HUES64 (cell line): ENCODE measurements at regions not wholly inside any gene's neighbourhood (a gene's known extent, or its start where the extent isn't known, plus 50 kb on each side); places are given as distances from the start of the nearest gene placed in this dataset.

Experiments
- H3K27ac ChIP-seq: 2 replicates; pipeline ENCODE4 v1.7.0; 2013; ENCODE audit warnings: low read depth, low read length, inconsistent platforms
- H3K27me3 ChIP-seq: 2 replicates; pipeline ENCODE4 v1.6.1; 2013; ENCODE audit warnings: mild to moderate bottlenecking, low read length; ENCODE audit not compliant: insufficient read depth
- H3K36me3 ChIP-seq: 2 replicates; pipeline ENCODE4 v1.6.1; 2013; ENCODE audit warnings: mild to moderate bottlenecking, low read length; ENCODE audit not compliant: insufficient read depth
- H3K4me1 ChIP-seq: 2 replicates; pipeline ENCODE4 v1.6.1; 2013; ENCODE audit warnings: mild to moderate bottlenecking, low read length, moderate library complexity; ENCODE audit not compliant: insufficient read depth
- H3K4me3 ChIP-seq: 2 replicates; pipeline ENCODE4 v1.5.1; 2013; ENCODE audit warnings: mild to moderate bottlenecking, low read length, moderate library complexity
- H3K9ac ChIP-seq: 2 replicates; pipeline ENCODE4 v1.6.1; 2013; ENCODE audit warnings: mild to moderate bottlenecking, low read depth, low read length
- H3K9me3 ChIP-seq: 2 replicates; pipeline ENCODE4 v1.6.1; 2013; ENCODE audit warnings: low read depth, low read length; ENCODE audit not compliant: insufficient read depth
- WGBS: fragments of 150-250, 120-280 bp; methylation state at CpG from one replicate; pipeline ENCODE4 v1.1.7; 2013; ENCODE audit warnings: missing lambda C conversion rate; 5-methylcytosine and 5-hydroxymethylcytosine counted together

- H3K4me3 ChIP-seq: no peak overlapping the region
- H3K9me3 ChIP-seq: no peaks in the 10 kb centered on the region
- no peak overlapping the region for H3K27ac ChIP-seq
- H3K4me1 ChIP-seq: no peaks in the 10 kb centered on the region
- H3K36me3 ChIP-seq: no peaks in the 10 kb centered on the region
- H3K27me3 ChIP-seq: no peaks in the 10 kb centered on the region
- H3K9ac ChIP-seq: no peak overlapping the region
- 93% methylated on average over 23 of the region's 23 CpGs for WGBS
Measured at GRCh38 chr2:9739531-9739964, 103.7 kb upstream of the TAF1B start.

- 89% methylated on average over 6 of the region's 6 CpGs for WGBS
- H3K9me3 ChIP-seq: no peaks in the 10 kb centered on the region
- no peak overlapping the region for H3K27ac ChIP-seq
Measured at GRCh38 chr2:9740382-9741073, 102.7 kb upstream of the TAF1B start.

GRCh38 chr2:9741110-9741509, 102.2 kb upstream of the TAF1B start:
- Histone ChIP-seq H3K4me3 (no peak overlapping the region), H3K9me3 (no peaks in the 10 kb centered on the region), H3K36me3 (no peaks in the 10 kb centered on the region), H3K27me3 (no peaks in the 10 kb centered on the region), H3K9ac (no peak overlapping the region), H3K4me1 (no peaks in the 10 kb centered on the region), H3K27ac (no peak overlapping the region)
- WGBS: 92% methylated on average over 6 of the region's 6 CpGs

More at GRCh38 chr2:9740382-9741073, 102.7 kb upstream of the TAF1B start:
- Histone ChIP-seq H3K9ac (no peak overlapping the region), H3K4me1 (no peaks in the 10 kb centered on the region), H3K4me3 (no peak overlapping the region), H3K27me3 (no peaks in the 10 kb centered on the region), H3K36me3 (no peaks in the 10 kb centered on the region)

- Histone ChIP-seq H3K4me1 (no peaks in the 10 kb centered on the region), H3K27me3 (no peaks in the 10 kb centered on the region), H3K9ac (no peak overlapping the region), H3K27ac (no peak overlapping the region), H3K4me3 (no peak overlapping the region), H3K36me3 (no peaks in the 10 kb centered on the region), H3K9me3 (no peaks in the 10 kb centered on the region)
- WGBS: 74% methylated on average over 5 of the region's 5 CpGs
Measured at GRCh38 chr2:9742601-9743000, 100.7 kb upstream of the TAF1B start.

- H3K27ac ChIP-seq: no peak overlapping the region
- H3K27me3 ChIP-seq: no peaks in the 10 kb centered on the region
- no peak overlapping the region for H3K4me3 ChIP-seq
- no peaks in the 10 kb centered on the region for H3K4me1 ChIP-seq
- no peak overlapping the region for H3K9ac ChIP-seq
- 83% methylated on average over 12 of the region's 12 CpGs for WGBS
- 0 out of 2 replicates have a peak, but pooled peaks cover 2% of the 10 kb centered on the region for H3K9me3 ChIP-seq
- no peaks in the 10 kb centered on the region for H3K36me3 ChIP-seq
Measured at GRCh38 chr2:9744256-9745004, 98.8 kb upstream of the TAF1B start.

DNA sequence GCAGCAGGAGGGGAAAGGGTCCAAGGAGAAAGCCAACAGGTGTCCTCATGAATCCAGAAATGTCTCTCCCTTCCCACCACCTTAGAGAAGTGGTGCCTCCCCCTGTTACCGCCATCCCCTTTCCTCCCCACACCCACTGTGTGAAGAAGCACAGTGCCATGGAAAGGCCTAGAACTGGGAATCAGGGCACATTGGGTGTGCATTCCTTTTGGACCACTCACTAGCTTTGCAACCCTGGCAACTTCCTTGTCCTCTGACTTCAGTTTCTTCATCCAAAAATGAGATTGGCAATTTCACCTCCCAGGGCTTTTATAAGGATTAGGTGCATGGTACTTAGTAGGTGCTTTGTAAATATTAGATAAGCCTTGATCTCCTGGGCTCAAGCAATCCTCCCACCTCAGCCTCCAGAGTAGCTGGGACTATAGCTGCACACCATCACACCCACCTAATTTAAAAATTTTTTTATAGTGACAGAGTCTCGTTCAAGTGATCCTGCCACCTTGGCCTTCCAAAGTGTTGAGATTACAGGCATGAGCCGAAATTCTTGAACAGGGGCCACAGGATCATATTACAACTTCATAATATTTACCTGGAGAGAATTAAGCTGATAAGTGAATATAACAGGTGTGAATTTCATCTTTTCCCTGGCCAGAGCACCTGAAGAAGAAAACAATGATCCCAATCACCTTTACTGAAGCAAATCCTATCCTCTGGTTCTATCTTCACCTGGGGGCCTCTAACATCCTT, 97.9 kb upstream of the TAF1B start:
- no peaks in the 10 kb centered on the region for H3K27me3 ChIP-seq
- no peaks in the 10 kb centered on the region for H3K36me3 ChIP-seq
- no peak overlapping the region for H3K4me3 ChIP-seq
- H3K9me3 ChIP-seq: 0 out of 2 replicates have a peak, but pooled peaks cover 2% of the 10 kb centered on the region
- no peak overlapping the region for H3K27ac ChIP-seq
- WGBS: 64% methylated on average over 3 of the region's 3 CpGs
- H3K4me1 ChIP-seq: no peaks in the 10 kb centered on the region
- no peak overlapping the region for H3K9ac ChIP-seq

DNA sequence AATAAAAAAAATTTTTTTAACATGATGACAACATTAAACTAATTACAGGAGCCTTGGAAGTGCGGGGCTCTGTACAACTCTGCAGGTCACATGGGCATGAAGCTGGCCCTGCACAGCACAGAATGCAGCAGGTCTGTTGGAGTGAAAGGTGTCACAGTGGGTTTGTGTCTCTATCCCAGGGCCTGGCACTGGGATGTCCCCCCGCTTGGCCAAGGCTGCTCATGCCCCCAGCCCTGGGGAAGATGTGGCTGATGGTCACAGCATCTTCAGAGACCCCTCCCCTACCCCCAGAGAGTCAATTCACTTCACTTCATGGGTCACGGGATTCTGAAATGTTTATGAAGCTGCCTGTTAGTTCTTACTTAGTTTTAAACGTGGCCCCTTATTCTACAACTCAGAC, 95.9 kb upstream of the TAF1B start:
- no peak overlapping the region for H3K9ac ChIP-seq
- 94% methylated on average over 4 of the region's 4 CpGs for WGBS
- no peaks in the 10 kb centered on the region; the same call in 1 of the 2 replicates for H3K4me1 ChIP-seq
- H3K4me3 ChIP-seq: no peak overlapping the region
- no peak overlapping the region for H3K27ac ChIP-seq
- no peaks in the 10 kb centered on the region for H3K27me3 ChIP-seq
- 0 out of 2 replicates have a peak, but pooled peaks cover 2% of the 10 kb centered on the region for H3K9me3 ChIP-seq
- H3K36me3 ChIP-seq: no peaks in the 10 kb centered on the region

DNA sequence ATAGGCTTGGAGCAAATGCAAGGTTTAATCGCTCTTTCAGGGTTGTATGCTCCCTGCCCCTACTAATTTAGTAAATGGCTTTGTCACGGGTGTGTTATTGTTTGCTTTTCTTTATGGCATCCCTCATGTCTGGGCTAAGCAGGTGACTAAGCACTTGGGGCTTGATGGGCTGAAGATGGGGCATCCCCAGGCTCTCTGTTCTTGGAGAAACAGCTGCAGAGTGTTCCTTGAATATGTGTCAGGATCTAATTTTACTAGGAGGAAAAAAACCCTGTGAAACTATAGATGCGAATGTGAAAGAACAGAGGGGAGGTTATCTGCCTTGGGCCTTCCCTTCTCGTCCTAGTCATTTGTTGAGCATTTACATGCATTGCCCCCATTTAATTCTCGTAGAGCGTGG, 94.7 kb upstream of the TAF1B start:
- H3K9me3 ChIP-seq: 0 out of 2 replicates have a peak, but pooled peaks cover 2% of the 10 kb centered on the region
- no peak overlapping the region for H3K4me3 ChIP-seq
- H3K27ac ChIP-seq: no peak overlapping the region
- H3K4me1 ChIP-seq: peaks cover 9% of the 10 kb centered on the region
- H3K27me3 ChIP-seq: no peaks in the 10 kb centered on the region
- no peak overlapping the region for H3K9ac ChIP-seq
- 96% methylated on average over 4 of the region's 6 CpGs for WGBS
- no peaks in the 10 kb centered on the region for H3K36me3 ChIP-seq

DNA sequence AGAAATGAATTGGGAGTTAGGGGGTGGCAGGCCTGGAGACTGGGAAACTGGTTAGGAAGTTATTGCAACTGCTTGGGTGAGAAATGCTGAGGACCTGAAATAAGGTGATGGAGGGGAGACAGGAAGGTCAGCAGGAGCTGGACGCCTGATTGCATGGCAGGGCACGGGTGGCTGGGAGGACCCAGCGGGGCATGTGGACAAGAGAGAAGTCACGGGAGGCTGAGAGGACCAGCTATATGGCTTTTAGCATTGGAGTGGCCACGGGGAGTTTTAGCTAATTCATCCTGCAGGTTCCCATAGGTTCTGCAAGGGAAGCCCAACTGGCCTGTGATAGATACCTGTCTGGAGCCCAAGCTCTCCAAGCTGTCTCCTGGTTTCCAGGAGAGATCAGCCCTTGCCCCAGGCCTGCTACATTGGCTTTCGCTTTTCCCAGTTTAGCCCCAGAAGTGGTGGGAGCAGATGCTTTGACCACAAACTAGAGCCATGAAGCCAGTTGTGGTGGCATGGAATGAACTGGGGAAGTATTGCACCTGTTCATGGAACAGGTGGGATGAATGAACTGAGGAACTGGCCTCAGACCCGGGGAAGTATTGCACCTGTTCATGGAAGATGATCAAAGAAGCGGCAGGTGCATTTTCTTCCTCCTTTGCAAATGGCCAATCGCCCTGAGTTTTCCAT, 93.6 kb upstream of the TAF1B start:
- Histone ChIP-seq H3K9ac (no peak overlapping the region), H3K4me3 (no peak overlapping the region), H3K4me1 (peaks cover 9% of the 10 kb centered on the region), H3K36me3 (no peaks in the 10 kb centered on the region), H3K27me3 (no peaks in the 10 kb centered on the region), H3K27ac (no peak overlapping the region), H3K9me3 (0 out of 2 replicates have a peak, but pooled peaks cover 2% of the 10 kb centered on the region)
- 82% methylated on average over 9 of the region's 9 CpGs for WGBS

- no peak overlapping the region for H3K9ac ChIP-seq
- WGBS: 89% methylated on average over 9 of the region's 9 CpGs
Measured at GRCh38 chr2:9750224-9751215, 92.8 kb upstream of the TAF1B start.

More at GRCh38 chr2:9750224-9751215, 92.8 kb upstream of the TAF1B start:
- Histone ChIP-seq H3K4me1 (peaks cover 9% of the 10 kb centered on the region), H3K9me3 (0 out of 2 replicates have a peak, but pooled peaks cover 2% of the 10 kb centered on the region), H3K27ac (no peak overlapping the region), H3K27me3 (no peaks in the 10 kb centered on the region), H3K36me3 (no peaks in the 10 kb centered on the region), H3K4me3 (no peak overlapping the region)
